Ishikawa (cell line): ENCODE measurements at regions not wholly inside any gene's neighbourhood (a gene's known extent, or its start where the extent isn't known, plus 50 kb on each side); places are given as distances from the start of the nearest gene placed in this dataset.

Experiments used
- CEBPB ChIP-seq: IDR thresholded peaks from 2 replicates; pipeline ENCODE4 v1.6.1; 2012
- EP300 ChIP-seq: IDR thresholded peaks from 2 replicates; pipeline ENCODE4 v1.6.1; 2012; ENCODE audit warnings: borderline replicate concordance
- FOXM1 ChIP-seq: IDR thresholded peaks from 2 replicates; pipeline ENCODE4 v1.6.1; 2012; ENCODE audit warnings: low read depth, borderline replicate concordance
- TAF1 ChIP-seq: IDR thresholded peaks from 2 replicates; pipeline ENCODE4 v1.6.1; 2012; ENCODE audit warnings: low read depth, mild to moderate bottlenecking
- TCF12 ChIP-seq: IDR thresholded peaks from 2 replicates; pipeline ENCODE4 v1.6.1; 2012; ENCODE audit warnings: low read depth
- YY1 ChIP-seq: IDR thresholded peaks from 2 replicates; pipeline ENCODE4 v1.6.1; 2012; ENCODE audit warnings: low read depth
- TF ChIP-seq, protein P1 (sequence below): IDR thresholded peaks from 2 replicates; pipeline ENCODE4 v1.6.1; 2012
- TF ChIP-seq, protein P2 (sequence below): IDR thresholded peaks from 2 replicates; pipeline ENCODE4 v1.6.1; 2012; ENCODE audit warnings: low read depth, mild to moderate bottlenecking

- no peak for TF ChIP-seq CEBPB
- no peak for TF ChIP-seq YY1
- TF ChIP-seq, protein P1, sequence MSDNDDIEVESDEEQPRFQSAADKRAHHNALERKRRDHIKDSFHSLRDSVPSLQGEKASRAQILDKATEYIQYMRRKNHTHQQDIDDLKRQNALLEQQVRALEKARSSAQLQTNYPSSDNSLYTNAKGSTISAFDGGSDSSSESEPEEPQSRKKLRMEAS = no peak
- no peak for TF ChIP-seq TCF12
- TF ChIP-seq FOXM1 = no peak
- no peak for TF ChIP-seq EP300
- TF ChIP-seq, protein P2, sequence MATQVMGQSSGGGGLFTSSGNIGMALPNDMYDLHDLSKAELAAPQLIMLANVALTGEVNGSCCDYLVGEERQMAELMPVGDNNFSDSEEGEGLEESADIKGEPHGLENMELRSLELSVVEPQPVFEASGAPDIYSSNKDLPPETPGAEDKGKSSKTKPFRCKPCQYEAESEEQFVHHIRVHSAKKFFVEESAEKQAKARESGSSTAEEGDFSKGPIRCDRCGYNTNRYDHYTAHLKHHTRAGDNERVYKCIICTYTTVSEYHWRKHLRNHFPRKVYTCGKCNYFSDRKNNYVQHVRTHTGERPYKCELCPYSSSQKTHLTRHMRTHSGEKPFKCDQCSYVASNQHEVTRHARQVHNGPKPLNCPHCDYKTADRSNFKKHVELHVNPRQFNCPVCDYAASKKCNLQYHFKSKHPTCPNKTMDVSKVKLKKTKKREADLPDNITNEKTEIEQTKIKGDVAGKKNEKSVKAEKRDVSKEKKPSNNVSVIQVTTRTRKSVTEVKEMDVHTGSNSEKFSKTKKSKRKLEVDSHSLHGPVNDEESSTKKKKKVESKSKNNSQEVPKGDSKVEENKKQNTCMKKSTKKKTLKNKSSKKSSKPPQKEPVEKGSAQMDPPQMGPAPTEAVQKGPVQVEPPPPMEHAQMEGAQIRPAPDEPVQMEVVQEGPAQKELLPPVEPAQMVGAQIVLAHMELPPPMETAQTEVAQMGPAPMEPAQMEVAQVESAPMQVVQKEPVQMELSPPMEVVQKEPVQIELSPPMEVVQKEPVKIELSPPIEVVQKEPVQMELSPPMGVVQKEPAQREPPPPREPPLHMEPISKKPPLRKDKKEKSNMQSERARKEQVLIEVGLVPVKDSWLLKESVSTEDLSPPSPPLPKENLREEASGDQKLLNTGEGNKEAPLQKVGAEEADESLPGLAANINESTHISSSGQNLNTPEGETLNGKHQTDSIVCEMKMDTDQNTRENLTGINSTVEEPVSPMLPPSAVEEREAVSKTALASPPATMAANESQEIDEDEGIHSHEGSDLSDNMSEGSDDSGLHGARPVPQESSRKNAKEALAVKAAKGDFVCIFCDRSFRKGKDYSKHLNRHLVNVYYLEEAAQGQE = peak; percentile 80
- no peak for TF ChIP-seq TAF1
Observed at GRCh38 chr5:118076490-118076889, 911.9 kb downstream of the DTWD2 start.
